ENCODE measurements at regions not wholly inside any gene's neighbourhood (a gene's known extent, or its start where the extent isn't known, plus 50 kb on each side); places are given as distances from the start of the nearest gene placed in this dataset.

GRCh38 chr9:23302281-23302680, 523.8 kb downstream of the ELAVL2 start:
- TF ChIP-seq REST (IDR thresholded peaks at IDR 0.05; ENCODE audit: borderline replicate concordance) (no peak), SMC3 (conservative IDR thresholded peaks at IDR 0.05; ENCODE audit: poor library complexity) (no peak), TAF1 (IDR thresholded peaks at IDR 0.05; ENCODE audit: low read depth) (no peak), RAD21 (conservative IDR thresholded peaks at IDR 0.05) (no peak), EZH2 (IDR thresholded peaks at IDR 0.05; ENCODE audit: borderline replicate concordance, insufficient read depth, low read length, poor library complexity, severe bottlenecking) (no peak), EP300 (conservative IDR thresholded peaks at IDR 0.05; ENCODE audit: poor library complexity, severe bottlenecking) (no peak)
- TF ChIP-seq, protein P1, sequence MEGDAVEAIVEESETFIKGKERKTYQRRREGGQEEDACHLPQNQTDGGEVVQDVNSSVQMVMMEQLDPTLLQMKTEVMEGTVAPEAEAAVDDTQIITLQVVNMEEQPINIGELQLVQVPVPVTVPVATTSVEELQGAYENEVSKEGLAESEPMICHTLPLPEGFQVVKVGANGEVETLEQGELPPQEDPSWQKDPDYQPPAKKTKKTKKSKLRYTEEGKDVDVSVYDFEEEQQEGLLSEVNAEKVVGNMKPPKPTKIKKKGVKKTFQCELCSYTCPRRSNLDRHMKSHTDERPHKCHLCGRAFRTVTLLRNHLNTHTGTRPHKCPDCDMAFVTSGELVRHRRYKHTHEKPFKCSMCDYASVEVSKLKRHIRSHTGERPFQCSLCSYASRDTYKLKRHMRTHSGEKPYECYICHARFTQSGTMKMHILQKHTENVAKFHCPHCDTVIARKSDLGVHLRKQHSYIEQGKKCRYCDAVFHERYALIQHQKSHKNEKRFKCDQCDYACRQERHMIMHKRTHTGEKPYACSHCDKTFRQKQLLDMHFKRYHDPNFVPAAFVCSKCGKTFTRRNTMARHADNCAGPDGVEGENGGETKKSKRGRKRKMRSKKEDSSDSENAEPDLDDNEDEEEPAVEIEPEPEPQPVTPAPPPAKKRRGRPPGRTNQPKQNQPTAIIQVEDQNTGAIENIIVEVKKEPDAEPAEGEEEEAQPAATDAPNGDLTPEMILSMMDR (IDR thresholded peaks at IDR 0.05; ENCODE audit: poor library complexity, severe bottlenecking), result no peak
- no peaks in the 10 kb centered on the region for H3K9me3 ChIP-seq (ENCODE audit: low read length)
- H3K79me2 ChIP-seq (replicated peaks; ENCODE audit: insufficient read depth, low read length), result no peaks in the 10 kb centered on the region
- no peaks in the 10 kb centered on the region for H4K20me1 ChIP-seq (ENCODE audit: insufficient read depth)
- no peak overlapping the region for H3K27ac ChIP-seq (ENCODE audit: low read length)
- H2AFZ ChIP-seq (ENCODE audit: low read depth, low read length), result no peak overlapping the region
- no peaks in the 10 kb centered on the region for H3K9me2 ChIP-seq (ENCODE audit: insufficient read depth, low read length)
- H3K4me3 ChIP-seq (ENCODE audit: low read length), result no peak overlapping the region
- no peaks in the 10 kb centered on the region for H3F3A ChIP-seq (ENCODE audit: insufficient read depth, low read length, poor library complexity, severe bottlenecking)
- no peak overlapping the region for H3K9ac ChIP-seq (ENCODE audit: low read length)
- no peak overlapping the region for H3K4me2 ChIP-seq (ENCODE audit: low read length)
- H3K36me3 ChIP-seq (ENCODE audit: insufficient read depth, low read length), result no peaks in the 10 kb centered on the region
- H3K27me3 ChIP-seq (ENCODE audit: insufficient read depth, low read depth, low read length), result no peaks in the 10 kb centered on the region

GRCh38 chr9:23306731-23307130, 519.3 kb downstream of the ELAVL2 start:
- Histone ChIP-seq H2AFZ (ENCODE audit: low read depth, low read length) (no peak overlapping the region), H3K79me2 (replicated peaks; ENCODE audit: insufficient read depth, low read length) (no peaks in the 10 kb centered on the region), H3K4me2 (ENCODE audit: low read length) (no peak overlapping the region), H3K27ac (ENCODE audit: low read length) (no peak overlapping the region), H4K20me1 (ENCODE audit: insufficient read depth) (no peaks in the 10 kb centered on the region), H3K27me3 (ENCODE audit: insufficient read depth, low read depth, low read length) (no peaks in the 10 kb centered on the region), H3K36me3 (ENCODE audit: insufficient read depth, low read length) (no peaks in the 10 kb centered on the region), H3K9ac (ENCODE audit: low read length) (no peak overlapping the region), H3K4me3 (ENCODE audit: low read length) (no peak overlapping the region), H3K9me3 (ENCODE audit: low read length) (no peaks in the 10 kb centered on the region), H3F3A (ENCODE audit: insufficient read depth, low read length, poor library complexity, severe bottlenecking) (no peaks in the 10 kb centered on the region), H3K9me2 (ENCODE audit: insufficient read depth, low read length) (no peaks in the 10 kb centered on the region)
- TF ChIP-seq EZH2 (IDR thresholded peaks at IDR 0.05; ENCODE audit: borderline replicate concordance, insufficient read depth, low read length, poor library complexity, severe bottlenecking), result no peak
- no peak for TF ChIP-seq TAF1 (IDR thresholded peaks at IDR 0.05; ENCODE audit: low read depth)
- no peak for TF ChIP-seq POLR2AphosphoS5 (IDR thresholded peaks at IDR 0.05)
- TF ChIP-seq RAD21 (conservative IDR thresholded peaks at IDR 0.05), result no peak
- TF ChIP-seq EP300 (conservative IDR thresholded peaks at IDR 0.05; ENCODE audit: poor library complexity, severe bottlenecking), result no peak
- TF ChIP-seq SMC3 (conservative IDR thresholded peaks at IDR 0.05; ENCODE audit: poor library complexity), result no peak
- no peak for TF ChIP-seq REST (IDR thresholded peaks at IDR 0.05; ENCODE audit: borderline replicate concordance)
- TF ChIP-seq MXI1 (conservative IDR thresholded peaks at IDR 0.05; ENCODE audit: poor library complexity, severe bottlenecking), result no peak
- TF ChIP-seq, protein P1 (IDR thresholded peaks at IDR 0.05; ENCODE audit: poor library complexity, severe bottlenecking), result no peak
